ENCODE measurements at regions not wholly inside any gene's neighbourhood (a gene's known extent, or its start where the extent isn't known, plus 50 kb on each side); places are given as distances from the start of the nearest gene placed in this dataset.
A peak's percentile ranks its signal among the peaks of the same experiment; 100 is the strongest.

DNA sequence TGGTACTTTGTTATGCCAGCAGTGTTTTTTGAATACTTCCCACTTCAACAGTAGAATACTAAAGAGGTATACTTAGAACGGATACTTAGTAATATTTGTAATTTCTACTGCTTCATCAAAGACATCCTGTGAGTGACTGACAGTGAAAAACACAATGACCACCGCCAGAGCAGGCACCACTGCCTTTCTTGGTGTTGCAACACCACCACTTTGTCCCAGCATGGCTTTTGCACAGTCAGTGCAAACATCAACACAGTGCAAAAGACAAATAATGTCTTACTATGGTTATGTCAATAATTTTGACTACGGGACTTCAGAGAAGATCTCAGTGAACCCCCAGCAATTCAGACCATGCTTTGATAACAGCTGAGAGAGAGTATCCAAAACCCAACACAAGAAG is 220.5 kb downstream of the RBM26 start (continued):
- TF ChIP-seq, protein P1, sequence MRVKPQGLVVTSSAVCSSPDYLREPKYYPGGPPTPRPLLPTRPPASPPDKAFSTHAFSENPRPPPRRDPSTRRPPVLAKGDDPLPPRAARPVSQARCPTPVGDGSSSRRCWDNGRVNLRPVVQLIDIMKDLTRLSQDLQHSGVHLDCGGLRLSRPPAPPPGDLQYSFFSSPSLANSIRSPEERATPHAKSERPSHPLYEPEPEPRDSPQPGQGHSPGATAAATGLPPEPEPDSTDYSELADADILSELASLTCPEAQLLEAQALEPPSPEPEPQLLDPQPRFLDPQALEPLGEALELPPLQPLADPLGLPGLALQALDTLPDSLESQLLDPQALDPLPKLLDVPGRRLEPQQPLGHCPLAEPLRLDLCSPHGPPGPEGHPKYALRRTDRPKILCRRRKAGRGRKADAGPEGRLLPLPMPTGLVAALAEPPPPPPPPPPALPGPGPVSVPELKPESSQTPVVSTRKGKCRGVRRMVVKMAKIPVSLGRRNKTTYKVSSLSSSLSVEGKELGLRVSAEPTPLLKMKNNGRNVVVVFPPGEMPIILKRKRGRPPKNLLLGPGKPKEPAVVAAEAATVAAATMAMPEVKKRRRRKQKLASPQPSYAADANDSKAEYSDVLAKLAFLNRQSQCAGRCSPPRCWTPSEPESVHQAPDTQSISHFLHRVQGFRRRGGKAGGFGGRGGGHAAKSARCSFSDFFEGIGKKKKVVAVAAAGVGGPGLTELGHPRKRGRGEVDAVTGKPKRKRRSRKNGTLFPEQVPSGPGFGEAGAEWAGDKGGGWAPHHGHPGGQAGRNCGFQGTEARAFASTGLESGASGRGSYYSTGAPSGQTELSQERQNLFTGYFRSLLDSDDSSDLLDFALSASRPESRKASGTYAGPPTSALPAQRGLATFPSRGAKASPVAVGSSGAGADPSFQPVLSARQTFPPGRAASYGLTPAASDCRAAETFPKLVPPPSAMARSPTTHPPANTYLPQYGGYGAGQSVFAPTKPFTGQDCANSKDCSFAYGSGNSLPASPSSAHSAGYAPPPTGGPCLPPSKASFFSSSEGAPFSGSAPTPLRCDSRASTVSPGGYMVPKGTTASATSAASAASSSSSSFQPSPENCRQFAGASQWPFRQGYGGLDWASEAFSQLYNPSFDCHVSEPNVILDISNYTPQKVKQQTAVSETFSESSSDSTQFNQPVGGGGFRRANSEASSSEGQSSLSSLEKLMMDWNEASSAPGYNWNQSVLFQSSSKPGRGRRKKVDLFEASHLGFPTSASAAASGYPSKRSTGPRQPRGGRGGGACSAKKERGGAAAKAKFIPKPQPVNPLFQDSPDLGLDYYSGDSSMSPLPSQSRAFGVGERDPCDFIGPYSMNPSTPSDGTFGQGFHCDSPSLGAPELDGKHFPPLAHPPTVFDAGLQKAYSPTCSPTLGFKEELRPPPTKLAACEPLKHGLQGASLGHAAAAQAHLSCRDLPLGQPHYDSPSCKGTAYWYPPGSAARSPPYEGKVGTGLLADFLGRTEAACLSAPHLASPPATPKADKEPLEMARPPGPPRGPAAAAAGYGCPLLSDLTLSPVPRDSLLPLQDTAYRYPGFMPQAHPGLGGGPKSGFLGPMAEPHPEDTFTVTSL (CRISPR knock-in tag; IDR thresholded peaks at IDR 0.05; ENCODE audit: borderline replicate concordance), result peak; percentile 92; the same call in 1 of the 2 replicates
- no peak for TF ChIP-seq SYNCRIP (IDR thresholded peaks at IDR 0.05; ENCODE audit: insufficient read depth, low read depth, low read length)
- TF ChIP-seq POLR2A (IDR thresholded peaks at IDR 0.05; ENCODE audit: insufficient read depth in 1 of 2, low read depth in 2 of 2, low read length in 2 of 2), result no peak
- TF ChIP-seq SAFB2 (CRISPR knock-in tag; IDR thresholded peaks at IDR 0.05; ENCODE audit: borderline replicate concordance, low read depth), result no peak
- no peak for TF ChIP-seq ZC3H13 (CRISPR knock-in tag; IDR thresholded peaks at IDR 0.05)
- TF ChIP-seq ZNF644 (CRISPR knock-in tag; IDR thresholded peaks at IDR 0.05; ENCODE audit: low read depth), result peak; percentile 92
- TF ChIP-seq ZNF792 (CRISPR knock-in tag; IDR thresholded peaks at IDR 0.05), result no peak
- no peak for TF ChIP-seq ZNF501 (CRISPR knock-in tag; IDR thresholded peaks at IDR 0.05)
- TF ChIP-seq, protein P2, sequence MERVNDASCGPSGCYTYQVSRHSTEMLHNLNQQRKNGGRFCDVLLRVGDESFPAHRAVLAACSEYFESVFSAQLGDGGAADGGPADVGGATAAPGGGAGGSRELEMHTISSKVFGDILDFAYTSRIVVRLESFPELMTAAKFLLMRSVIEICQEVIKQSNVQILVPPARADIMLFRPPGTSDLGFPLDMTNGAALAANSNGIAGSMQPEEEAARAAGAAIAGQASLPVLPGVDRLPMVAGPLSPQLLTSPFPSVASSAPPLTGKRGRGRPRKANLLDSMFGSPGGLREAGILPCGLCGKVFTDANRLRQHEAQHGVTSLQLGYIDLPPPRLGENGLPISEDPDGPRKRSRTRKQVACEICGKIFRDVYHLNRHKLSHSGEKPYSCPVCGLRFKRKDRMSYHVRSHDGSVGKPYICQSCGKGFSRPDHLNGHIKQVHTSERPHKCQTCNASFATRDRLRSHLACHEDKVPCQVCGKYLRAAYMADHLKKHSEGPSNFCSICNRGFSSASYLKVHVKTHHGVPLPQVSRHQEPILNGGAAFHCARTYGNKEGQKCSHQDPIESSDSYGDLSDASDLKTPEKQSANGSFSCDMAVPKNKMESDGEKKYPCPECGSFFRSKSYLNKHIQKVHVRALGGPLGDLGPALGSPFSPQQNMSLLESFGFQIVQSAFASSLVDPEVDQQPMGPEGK (CRISPR knock-in tag; IDR thresholded peaks at IDR 0.05), result peak; percentile 59
- TF ChIP-seq RFX5 (IDR thresholded peaks at IDR 0.05; ENCODE audit: low read depth, low read length), result no peak
- TF ChIP-seq MAF1 (CRISPR knock-in tag; IDR thresholded peaks at IDR 0.05; ENCODE audit: borderline replicate concordance), result no peak
- no peak for TF ChIP-seq ZNF468 (CRISPR knock-in tag; IDR thresholded peaks at IDR 0.05)
- no peak for TF ChIP-seq EZH2 (conservative IDR thresholded peaks at IDR 0.05; ENCODE audit: low read depth, low read length)
- TF ChIP-seq RBM22 (optimal IDR thresholded peaks at IDR 0.05; ENCODE audit: low read length), result no peak
- peak; percentile 57; the same call in 1 of the 2 replicates for TF ChIP-seq ZBTB20 (CRISPR knock-in tag; IDR thresholded peaks at IDR 0.05; ENCODE audit: borderline replicate concordance, low read depth)
- TF ChIP-seq TCF7L2 (IDR thresholded peaks at IDR 0.05; ENCODE audit: low read depth, low read length), result no peak; the same call in 1 of the 2 replicates
- TF ChIP-seq HOXA7 (CRISPR knock-in tag; IDR thresholded peaks at IDR 0.05), result no peak
- no peak for TF ChIP-seq IKZF1 (IDR thresholded peaks at IDR 0.05)
- TF ChIP-seq ZNF720 (CRISPR knock-in tag; IDR thresholded peaks at IDR 0.05), result no peak
- no peak for TF ChIP-seq ZNF776 (CRISPR knock-in tag; IDR thresholded peaks at IDR 0.05)
- TF ChIP-seq, protein P3, sequence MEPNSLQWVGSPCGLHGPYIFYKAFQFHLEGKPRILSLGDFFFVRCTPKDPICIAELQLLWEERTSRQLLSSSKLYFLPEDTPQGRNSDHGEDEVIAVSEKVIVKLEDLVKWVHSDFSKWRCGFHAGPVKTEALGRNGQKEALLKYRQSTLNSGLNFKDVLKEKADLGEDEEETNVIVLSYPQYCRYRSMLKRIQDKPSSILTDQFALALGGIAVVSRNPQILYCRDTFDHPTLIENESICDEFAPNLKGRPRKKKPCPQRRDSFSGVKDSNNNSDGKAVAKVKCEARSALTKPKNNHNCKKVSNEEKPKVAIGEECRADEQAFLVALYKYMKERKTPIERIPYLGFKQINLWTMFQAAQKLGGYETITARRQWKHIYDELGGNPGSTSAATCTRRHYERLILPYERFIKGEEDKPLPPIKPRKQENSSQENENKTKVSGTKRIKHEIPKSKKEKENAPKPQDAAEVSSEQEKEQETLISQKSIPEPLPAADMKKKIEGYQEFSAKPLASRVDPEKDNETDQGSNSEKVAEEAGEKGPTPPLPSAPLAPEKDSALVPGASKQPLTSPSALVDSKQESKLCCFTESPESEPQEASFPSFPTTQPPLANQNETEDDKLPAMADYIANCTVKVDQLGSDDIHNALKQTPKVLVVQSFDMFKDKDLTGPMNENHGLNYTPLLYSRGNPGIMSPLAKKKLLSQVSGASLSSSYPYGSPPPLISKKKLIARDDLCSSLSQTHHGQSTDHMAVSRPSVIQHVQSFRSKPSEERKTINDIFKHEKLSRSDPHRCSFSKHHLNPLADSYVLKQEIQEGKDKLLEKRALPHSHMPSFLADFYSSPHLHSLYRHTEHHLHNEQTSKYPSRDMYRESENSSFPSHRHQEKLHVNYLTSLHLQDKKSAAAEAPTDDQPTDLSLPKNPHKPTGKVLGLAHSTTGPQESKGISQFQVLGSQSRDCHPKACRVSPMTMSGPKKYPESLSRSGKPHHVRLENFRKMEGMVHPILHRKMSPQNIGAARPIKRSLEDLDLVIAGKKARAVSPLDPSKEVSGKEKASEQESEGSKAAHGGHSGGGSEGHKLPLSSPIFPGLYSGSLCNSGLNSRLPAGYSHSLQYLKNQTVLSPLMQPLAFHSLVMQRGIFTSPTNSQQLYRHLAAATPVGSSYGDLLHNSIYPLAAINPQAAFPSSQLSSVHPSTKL (CRISPR knock-in tag; IDR thresholded peaks at IDR 0.05), result peak; percentile 95
- TF ChIP-seq NFE2 (CRISPR knock-in tag; IDR thresholded peaks at IDR 0.05), result no peak
